ENCODE measurements at regions not wholly inside any gene's neighbourhood (a gene's known extent, or its start where the extent isn't known, plus 50 kb on each side); places are given as distances from the start of the nearest gene placed in this dataset.

- no peaks in the 10 kb centered on the region for H3K4me1 ChIP-seq (ENCODE audit: control insufficient read depth, insufficient read depth, low read length)
- no peaks in the 10 kb centered on the region for H3K36me3 ChIP-seq (ENCODE audit: control insufficient read depth, insufficient read depth, low read length)
- H3K27me3 ChIP-seq (ENCODE audit: control insufficient read depth, insufficient read depth, low read length, poor library complexity, severe bottlenecking) = no peaks in the 10 kb centered on the region
- no peak overlapping the region for H3K27ac Mint-ChIP-seq
- no peak overlapping the region for H3K27ac ChIP-seq (ENCODE audit: low read depth, low read length)
- peaks cover 1% of the 10 kb centered on the region for H3K27me3 Mint-ChIP-seq (ENCODE audit: insufficient read depth)
- no peak overlapping the region for H3K4me3 ChIP-seq (ENCODE audit: low read length)
- H3K9me3 Mint-ChIP-seq = no peaks in the 10 kb centered on the region
- 80% methylated on average over 1 of the region's 1 CpG; no CpG with 5 or more reads in 1 of the 2 experiments for WGBS, 2 experiments (ENCODE audit: insufficient coverage in 1 of 2, insufficient read length in 1 of 2)
- DNase-seq = no peak
- H3K4me3 Mint-ChIP-seq = no peak overlapping the region
- no peak overlapping the region for H3K9ac ChIP-seq (ENCODE audit: extremely low read depth, low read length, poor library complexity, severe bottlenecking)
- no peak for TF ChIP-seq CTCF (conservative IDR thresholded peaks at IDR 0.05)
- H3K9me3 ChIP-seq (ENCODE audit: control insufficient read depth, low read length) = no peaks in the 10 kb centered on the region
- H3K4me1 Mint-ChIP-seq = no peaks in the 10 kb centered on the region
- no peaks in the 10 kb centered on the region for H3K36me3 Mint-ChIP-seq (ENCODE audit: low read depth)
Measured at GRCh38 chr20:7449269-7449668, 491.0 kb downstream of the HAO1 start.

GRCh38 chr20:7452890-7453289 lies 487.4 kb downstream of the HAO1 start:
- no peaks in the 10 kb centered on the region for H3K36me3 ChIP-seq (ENCODE audit: control insufficient read depth, insufficient read depth, low read length)
- DNase-seq = no peak
- no peak overlapping the region for H3K9ac ChIP-seq (ENCODE audit: extremely low read depth, low read length, poor library complexity, severe bottlenecking)
- Mint-ChIP-seq H3K4me3 (no peak overlapping the region), H3K9me3 (no peaks in the 10 kb centered on the region), H3K4me1 (no peaks in the 10 kb centered on the region), H3K27ac (no peak overlapping the region), H3K27me3 (ENCODE audit: insufficient read depth) (peaks cover 1% of the 10 kb centered on the region), H3K36me3 (ENCODE audit: low read depth) (no peaks in the 10 kb centered on the region)
- H3K4me3 ChIP-seq (ENCODE audit: low read length) = no peak overlapping the region
- H3K9me3 ChIP-seq (ENCODE audit: control insufficient read depth, low read length) = no peaks in the 10 kb centered on the region
- 100% methylated on average over 1 of the region's 2 CpGs; no CpG with 5 or more reads in 1 of the 2 experiments for WGBS, 2 experiments (ENCODE audit: insufficient coverage in 1 of 2, insufficient read length in 1 of 2)
- H3K27ac ChIP-seq (ENCODE audit: low read depth, low read length) = no peak overlapping the region
- no peak for TF ChIP-seq CTCF (conservative IDR thresholded peaks at IDR 0.05)
- H3K27me3 ChIP-seq (ENCODE audit: control insufficient read depth, insufficient read depth, low read length, poor library complexity, severe bottlenecking) = no peaks in the 10 kb centered on the region
- H3K4me1 ChIP-seq (ENCODE audit: control insufficient read depth, insufficient read depth, low read length) = no peaks in the 10 kb centered on the region

GRCh38 chr20:7454047-7454446 lies 486.2 kb downstream of the HAO1 start:
- Histone ChIP-seq H3K9me3 (ENCODE audit: control insufficient read depth, low read length) (no peaks in the 10 kb centered on the region), H3K27ac (ENCODE audit: low read depth, low read length) (no peak overlapping the region), H3K4me1 (ENCODE audit: control insufficient read depth, insufficient read depth, low read length) (no peaks in the 10 kb centered on the region), H3K9ac (ENCODE audit: extremely low read depth, low read length, poor library complexity, severe bottlenecking) (no peak overlapping the region), H3K27me3 (ENCODE audit: control insufficient read depth, insufficient read depth, low read length, poor library complexity, severe bottlenecking) (no peaks in the 10 kb centered on the region), H3K36me3 (ENCODE audit: control insufficient read depth, insufficient read depth, low read length) (no peaks in the 10 kb centered on the region), H3K4me3 (ENCODE audit: low read length) (no peak overlapping the region)
- no peak for DNase-seq
- H3K36me3 Mint-ChIP-seq (ENCODE audit: low read depth) = no peaks in the 10 kb centered on the region
- H3K4me1 Mint-ChIP-seq = no peaks in the 10 kb centered on the region
- no peak for TF ChIP-seq CTCF (conservative IDR thresholded peaks at IDR 0.05)
- no peak overlapping the region for H3K4me3 Mint-ChIP-seq
- no peak overlapping the region for H3K27ac Mint-ChIP-seq
- 90% methylated on average over 2 of the region's 2 CpGs; no CpG with 5 or more reads in 1 of the 2 experiments for WGBS, 2 experiments (ENCODE audit: insufficient coverage in 1 of 2, insufficient read length in 1 of 2)
- H3K9me3 Mint-ChIP-seq = no peaks in the 10 kb centered on the region
- peaks cover 1% of the 10 kb centered on the region for H3K27me3 Mint-ChIP-seq (ENCODE audit: insufficient read depth)

Data from endodermal cell (in vitro differentiated cells).